ENCODE measurements at regions not wholly inside any gene's neighbourhood (a gene's known extent, or its start where the extent isn't known, plus 50 kb on each side); places are given as distances from the start of the nearest gene placed in this dataset.

DNA sequence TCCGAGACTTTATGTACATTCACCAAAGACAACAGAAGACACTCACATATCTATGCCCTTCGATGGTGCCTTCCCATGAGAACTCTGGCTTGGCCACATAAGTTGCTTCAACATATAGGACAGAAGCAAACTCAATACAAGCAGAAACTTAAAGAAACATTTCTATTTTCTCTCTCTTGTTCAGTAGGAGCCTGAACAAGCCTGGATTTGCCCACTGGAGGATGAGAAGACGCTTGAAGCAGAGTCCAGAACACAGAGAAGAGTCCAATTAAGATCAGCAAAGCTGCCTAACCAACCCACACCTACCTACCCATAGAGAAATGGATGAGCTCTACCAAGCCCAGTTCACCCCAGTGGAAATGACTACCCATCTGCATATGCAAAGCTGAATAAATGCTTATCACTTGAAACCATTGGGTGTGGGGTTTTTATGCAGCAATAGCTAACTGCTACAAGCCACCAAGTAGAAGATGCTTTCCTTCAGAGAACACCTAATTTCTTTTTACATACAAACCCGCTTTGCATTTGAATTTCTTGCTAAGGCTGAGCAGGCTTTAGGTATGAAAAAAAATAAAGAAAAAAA, 337.9 kb upstream of the DYNLRB2 start:
- Histone ChIP-seq H3K4me3 (ENCODE audit: low read depth in 1 of 2, low read length in 2 of 2) (no peak overlapping the region), H3K4me1 (ENCODE audit: insufficient read depth, low read length) (peaks cover under 1% of the 10 kb centered on the region), H3K9me3 (ENCODE audit: low read length) (no peaks in the 10 kb centered on the region), H3K9ac (ENCODE audit: low read length) (no peak overlapping the region), H3K36me3 (ENCODE audit: insufficient read depth, low read length) (no peaks in the 10 kb centered on the region), H3K27me3 (ENCODE audit: control insufficient read depth in 1 of 2, insufficient read depth in 2 of 2, low read length in 2 of 2) (no peaks in the 10 kb centered on the region), H3K27ac (ENCODE audit: low read depth, low read length) (no peak overlapping the region)

DNA sequence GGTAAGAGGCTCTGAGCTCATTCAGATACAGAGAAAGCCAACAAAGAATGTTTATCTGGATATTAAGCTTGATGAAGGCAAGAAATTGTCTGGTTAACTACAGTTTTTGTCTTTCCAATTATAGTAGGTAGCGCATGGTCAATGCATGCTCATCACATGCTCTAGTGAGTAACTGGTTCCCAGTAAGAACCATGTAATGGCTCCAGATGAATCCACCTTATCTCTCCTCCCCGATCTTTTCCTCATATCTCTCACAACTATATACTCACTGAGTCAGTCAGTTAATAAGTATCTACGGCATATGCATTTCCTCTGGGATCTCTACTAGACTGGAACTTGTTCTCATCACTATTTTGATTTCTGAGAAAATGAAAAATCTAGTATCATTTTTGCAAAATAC, 340.7 kb upstream of the DYNLRB2 start:
- Histone ChIP-seq H3K27me3 (ENCODE audit: control insufficient read depth in 1 of 2, insufficient read depth in 2 of 2, low read length in 2 of 2) (no peaks in the 10 kb centered on the region), H3K36me3 (ENCODE audit: insufficient read depth, low read length) (no peaks in the 10 kb centered on the region), H3K4me1 (ENCODE audit: insufficient read depth, low read length) (peaks cover 5% of the 10 kb centered on the region), H3K4me3 (ENCODE audit: low read depth in 1 of 2, low read length in 2 of 2) (no peak overlapping the region), H3K9me3 (ENCODE audit: low read length) (no peaks in the 10 kb centered on the region), H3K27ac (ENCODE audit: low read depth, low read length) (no peak overlapping the region), H3K9ac (ENCODE audit: low read length) (no peak overlapping the region)

DNA sequence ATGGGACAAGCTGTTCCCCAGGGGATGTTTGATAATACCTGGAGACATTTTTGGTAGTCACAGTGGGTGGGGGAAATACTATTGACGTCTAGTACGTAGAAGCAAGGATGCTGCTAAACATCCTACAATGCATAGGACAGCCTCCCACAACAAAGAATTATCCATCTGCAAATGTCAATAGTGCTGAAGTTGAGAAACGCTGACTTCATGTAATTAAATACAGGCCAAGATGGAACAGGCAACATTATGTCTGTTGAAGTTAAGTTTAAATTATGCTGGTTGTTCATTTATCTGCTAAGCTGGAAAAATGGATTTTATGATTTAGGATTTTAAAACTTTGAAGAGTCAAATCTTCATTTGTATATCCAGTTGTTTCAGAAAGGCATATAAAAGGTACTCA, 341.2 kb upstream of the DYNLRB2 start:
- Histone ChIP-seq H3K4me1 (ENCODE audit: insufficient read depth, low read length) (peaks cover 5% of the 10 kb centered on the region), H3K9ac (ENCODE audit: low read length) (no peak overlapping the region), H3K27ac (ENCODE audit: low read depth, low read length) (no peak overlapping the region), H3K4me3 (ENCODE audit: low read depth in 1 of 2, low read length in 2 of 2) (no peak overlapping the region), H3K27me3 (ENCODE audit: control insufficient read depth in 1 of 2, insufficient read depth in 2 of 2, low read length in 2 of 2) (no peaks in the 10 kb centered on the region), H3K36me3 (ENCODE audit: insufficient read depth, low read length) (no peaks in the 10 kb centered on the region), H3K9me3 (ENCODE audit: low read length) (no peaks in the 10 kb centered on the region)

DNA sequence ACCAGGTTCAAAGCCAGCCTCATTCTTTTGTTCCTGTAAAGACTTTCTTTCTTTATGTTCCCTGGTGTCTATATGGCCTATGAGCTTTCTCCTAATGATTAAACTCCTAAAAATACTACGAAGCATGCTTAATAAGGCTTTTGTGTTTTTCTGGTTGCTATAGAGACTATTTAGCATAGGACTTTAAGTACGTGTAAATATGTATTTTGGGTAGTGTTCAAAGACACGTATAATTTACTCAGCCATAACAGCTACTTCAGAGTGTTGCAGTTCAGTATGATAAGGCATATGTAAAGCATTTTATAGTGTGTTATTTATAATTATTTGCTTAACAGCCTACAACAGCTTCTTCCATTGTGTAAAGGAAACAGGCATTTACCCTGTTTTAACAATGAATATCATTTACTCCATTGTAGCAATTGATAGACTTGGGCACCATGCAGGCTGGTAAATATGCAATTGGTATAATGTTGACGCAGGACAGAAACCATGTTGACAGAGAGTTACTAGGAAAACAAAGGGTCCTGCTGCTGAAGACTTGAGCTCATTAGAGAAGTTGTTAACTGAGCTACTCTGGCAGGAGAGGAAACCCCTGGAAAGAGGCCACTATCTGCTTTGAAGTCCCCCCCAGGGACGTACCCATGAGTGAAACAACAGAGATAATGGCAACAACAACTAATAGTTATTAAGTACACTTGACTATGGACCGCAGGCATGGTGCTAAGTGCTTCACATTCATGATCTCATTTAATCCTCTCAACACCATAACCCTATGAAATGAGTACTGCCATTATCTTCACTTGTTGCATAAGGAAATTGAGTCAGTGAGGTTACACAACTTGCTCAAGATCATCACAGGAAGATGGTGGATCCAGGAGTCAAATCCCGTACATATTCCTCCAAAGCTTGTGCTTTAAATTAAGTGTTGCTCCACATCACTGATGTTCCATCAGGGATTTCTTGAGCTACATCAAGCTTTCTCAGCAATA, 342.2 kb upstream of the DYNLRB2 start:
- Histone ChIP-seq H3K27me3 (ENCODE audit: control insufficient read depth in 1 of 2, insufficient read depth in 2 of 2, low read length in 2 of 2) (no peaks in the 10 kb centered on the region), H3K4me3 (ENCODE audit: low read depth in 1 of 2, low read length in 2 of 2) (no peak overlapping the region), H3K4me1 (ENCODE audit: insufficient read depth, low read length) (peaks cover 5% of the 10 kb centered on the region), H3K27ac (ENCODE audit: low read depth, low read length) (no peak overlapping the region), H3K9ac (ENCODE audit: low read length) (no peak overlapping the region), H3K9me3 (ENCODE audit: low read length) (no peaks in the 10 kb centered on the region), H3K36me3 (ENCODE audit: insufficient read depth, low read length) (no peaks in the 10 kb centered on the region)

DNA sequence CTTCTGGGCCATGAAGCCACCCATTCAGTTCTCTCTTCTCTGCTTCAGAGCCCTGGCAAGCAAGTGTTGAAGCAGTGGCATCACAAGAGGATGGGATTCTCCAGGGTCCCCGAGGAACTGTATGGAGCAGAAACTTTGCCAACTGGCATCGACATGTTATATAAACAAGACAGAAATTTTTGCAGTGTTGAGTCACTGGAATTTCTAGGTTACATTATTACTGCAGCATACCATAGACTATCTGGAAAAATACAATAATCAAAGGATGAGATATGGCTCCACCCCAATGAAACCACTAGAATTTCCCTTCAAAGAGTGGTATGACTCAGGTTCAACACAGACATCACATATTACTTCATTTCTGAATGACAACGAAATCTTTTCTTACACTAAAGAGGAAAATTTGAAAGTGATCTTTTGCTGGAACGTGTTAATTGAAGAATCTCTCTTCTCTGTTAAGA, 343.0 kb upstream of the DYNLRB2 start:
- Histone ChIP-seq H3K27ac (ENCODE audit: low read depth, low read length) (no peak overlapping the region), H3K4me3 (ENCODE audit: low read depth in 1 of 2, low read length in 2 of 2) (no peak overlapping the region), H3K27me3 (ENCODE audit: control insufficient read depth in 1 of 2, insufficient read depth in 2 of 2, low read length in 2 of 2) (no peaks in the 10 kb centered on the region), H3K36me3 (ENCODE audit: insufficient read depth, low read length) (no peaks in the 10 kb centered on the region), H3K9me3 (ENCODE audit: low read length) (no peaks in the 10 kb centered on the region), H3K9ac (ENCODE audit: low read length) (no peak overlapping the region), H3K4me1 (ENCODE audit: insufficient read depth, low read length) (peaks cover 5% of the 10 kb centered on the region)

DNA sequence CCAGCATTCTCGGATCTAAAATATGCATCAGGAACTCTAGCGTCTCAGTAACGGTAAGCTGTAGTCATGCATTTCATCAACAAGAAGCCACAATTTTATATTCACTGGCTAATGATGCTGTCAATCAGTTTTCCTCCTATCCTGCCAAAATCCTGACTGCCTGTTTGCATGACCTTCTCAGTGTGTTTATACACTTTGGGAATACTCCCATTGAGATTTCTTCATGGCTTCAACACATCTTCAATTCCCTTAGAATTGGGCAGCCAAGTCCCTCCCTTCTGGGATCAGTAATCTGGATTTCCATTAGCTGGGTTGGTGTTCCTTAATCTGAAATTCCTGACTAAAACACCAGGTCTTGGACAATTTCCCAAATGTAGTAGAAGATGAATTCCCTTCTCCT, 348.9 kb upstream of the DYNLRB2 start:
- Histone ChIP-seq H3K9me3 (ENCODE audit: low read length) (no peaks in the 10 kb centered on the region), H3K9ac (ENCODE audit: low read length) (no peak overlapping the region), H3K36me3 (ENCODE audit: insufficient read depth, low read length) (no peaks in the 10 kb centered on the region), H3K4me1 (ENCODE audit: insufficient read depth, low read length) (peaks cover 4% of the 10 kb centered on the region), H3K27me3 (ENCODE audit: control insufficient read depth in 1 of 2, insufficient read depth in 2 of 2, low read length in 2 of 2) (no peaks in the 10 kb centered on the region), H3K27ac (ENCODE audit: low read depth, low read length) (no peak overlapping the region), H3K4me3 (ENCODE audit: low read depth in 1 of 2, low read length in 2 of 2) (no peak overlapping the region)

DNA sequence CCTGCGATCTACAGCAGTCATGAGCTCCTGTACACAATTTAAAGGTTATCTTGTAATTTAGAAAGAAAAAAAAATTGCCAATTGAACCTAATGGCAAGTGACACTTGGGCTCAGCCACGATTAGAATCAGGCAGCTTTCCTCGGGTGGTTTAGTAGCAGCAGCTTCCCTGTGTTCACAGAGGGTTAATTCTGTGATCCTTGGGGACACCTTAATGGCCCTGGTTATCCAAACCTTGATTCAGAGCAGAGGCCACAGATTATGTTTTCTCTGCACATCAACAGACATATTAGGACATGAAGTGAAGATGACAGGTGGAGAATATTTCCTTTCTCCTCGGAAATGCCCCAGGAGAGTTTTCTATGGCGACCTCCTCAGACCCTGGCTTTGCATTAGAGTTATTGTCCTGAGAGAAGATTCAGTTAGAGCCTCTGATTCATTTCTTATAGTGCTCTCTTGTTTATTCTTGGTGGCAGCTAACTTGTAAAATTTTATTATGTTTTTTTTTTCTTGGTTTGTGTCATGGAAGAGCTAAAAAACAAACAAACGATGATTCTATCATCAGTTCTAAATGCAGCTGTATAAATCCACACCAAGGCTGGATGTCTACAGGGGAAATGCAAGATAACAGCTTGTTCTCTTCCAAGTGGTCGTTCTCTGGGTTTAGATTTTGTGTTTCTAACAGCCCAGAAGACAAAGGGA, 351.2 kb upstream of the DYNLRB2 start:
- Histone ChIP-seq H3K9ac (ENCODE audit: low read length) (no peak overlapping the region), H3K27me3 (ENCODE audit: control insufficient read depth in 1 of 2, insufficient read depth in 2 of 2, low read length in 2 of 2) (no peaks in the 10 kb centered on the region), H3K27ac (ENCODE audit: low read depth, low read length) (no peak overlapping the region), H3K4me3 (ENCODE audit: low read depth in 1 of 2, low read length in 2 of 2) (no peak overlapping the region), H3K36me3 (ENCODE audit: insufficient read depth, low read length) (no peaks in the 10 kb centered on the region), H3K4me1 (ENCODE audit: insufficient read depth, low read length) (peaks cover 4% of the 10 kb centered on the region), H3K9me3 (ENCODE audit: low read length) (no peaks in the 10 kb centered on the region)

DNA sequence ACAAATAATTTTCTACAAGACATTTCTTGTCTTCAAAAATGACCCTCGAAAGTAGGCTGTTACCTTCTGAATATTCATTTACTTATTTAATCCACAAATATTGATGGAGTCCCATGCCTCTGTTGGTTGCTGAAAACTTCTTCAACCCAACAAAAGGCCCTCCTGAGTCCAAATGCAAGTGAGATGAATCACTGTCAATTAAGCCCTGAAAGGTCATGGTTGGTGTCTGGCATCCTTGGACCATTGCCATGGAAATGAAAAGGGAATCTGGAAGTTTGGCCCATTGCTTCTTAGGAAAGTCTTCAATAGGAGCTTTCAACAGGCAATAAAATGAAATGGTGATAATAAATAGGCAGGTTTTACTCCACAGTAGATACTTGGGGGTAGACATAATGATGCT, 364.7 kb upstream of the DYNLRB2 start:
- Histone ChIP-seq H3K27ac (ENCODE audit: low read depth, low read length) (no peak overlapping the region), H3K27me3 (ENCODE audit: control insufficient read depth in 1 of 2, insufficient read depth in 2 of 2, low read length in 2 of 2) (no peaks in the 10 kb centered on the region), H3K4me1 (ENCODE audit: insufficient read depth, low read length) (no peaks in the 10 kb centered on the region), H3K9ac (ENCODE audit: low read length) (no peak overlapping the region), H3K9me3 (ENCODE audit: low read length) (no peaks in the 10 kb centered on the region), H3K36me3 (ENCODE audit: insufficient read depth, low read length) (no peaks in the 10 kb centered on the region), H3K4me3 (ENCODE audit: low read depth in 1 of 2, low read length in 2 of 2) (no peak overlapping the region)

DNA sequence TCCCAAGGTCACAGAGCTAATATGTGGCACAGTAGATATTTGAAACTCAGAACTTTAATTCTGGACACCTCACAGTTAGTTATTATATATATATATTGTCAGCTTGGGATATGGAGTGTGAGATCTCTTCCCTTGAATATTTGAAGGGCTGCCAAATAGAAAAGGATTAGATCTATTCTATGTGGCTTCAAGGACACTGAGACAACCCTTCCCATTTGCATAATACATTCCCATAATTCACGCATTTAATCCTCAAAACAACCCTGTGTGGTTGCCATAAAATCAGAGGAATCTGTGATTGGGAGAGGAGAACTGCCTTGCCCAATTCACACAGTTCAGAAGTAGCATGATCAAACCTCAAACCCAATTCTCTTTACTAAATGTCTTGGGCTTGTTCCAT, 365.8 kb upstream of the DYNLRB2 start:
- H3K36me3 ChIP-seq (ENCODE audit: insufficient read depth, low read length): no peaks in the 10 kb centered on the region
- H3K27ac ChIP-seq (ENCODE audit: low read depth, low read length): no peak overlapping the region
- no peak overlapping the region for H3K4me3 ChIP-seq (ENCODE audit: low read depth in 1 of 2, low read length in 2 of 2)

DNA sequence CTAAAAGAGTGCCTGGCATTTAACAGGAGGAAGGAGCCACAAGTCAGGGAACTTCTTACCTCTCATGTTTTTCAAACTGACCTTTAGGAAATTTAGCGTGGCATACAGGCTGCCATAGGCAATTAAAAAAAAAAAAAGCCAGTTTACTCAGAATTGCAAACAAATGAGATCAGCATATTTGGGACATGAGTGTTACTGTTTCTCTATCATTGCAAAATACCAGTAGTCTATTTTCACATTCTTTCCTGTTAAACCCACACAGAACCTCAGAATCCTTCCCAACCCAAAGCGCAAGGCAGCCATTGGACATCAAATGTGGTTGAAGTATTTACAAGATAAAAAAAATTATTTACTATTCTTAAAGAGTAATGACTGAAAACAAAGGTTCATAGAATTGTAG, 366.4 kb upstream of the DYNLRB2 start:
- no peak overlapping the region for H3K9ac ChIP-seq (ENCODE audit: low read length)
- H3K9me3 ChIP-seq (ENCODE audit: low read length): no peaks in the 10 kb centered on the region
- H3K36me3 ChIP-seq (ENCODE audit: insufficient read depth, low read length): no peaks in the 10 kb centered on the region
- no peak overlapping the region for H3K4me3 ChIP-seq (ENCODE audit: low read depth in 1 of 2, low read length in 2 of 2)
- H3K27ac ChIP-seq (ENCODE audit: low read depth, low read length): no peak overlapping the region
- H3K4me1 ChIP-seq (ENCODE audit: insufficient read depth, low read length): no peaks in the 10 kb centered on the region
- no peaks in the 10 kb centered on the region for H3K27me3 ChIP-seq (ENCODE audit: control insufficient read depth in 1 of 2, insufficient read depth in 2 of 2, low read length in 2 of 2)

More for the DNA sequence above, 365.8 kb upstream of the DYNLRB2 start:
- Histone ChIP-seq H3K27me3 (ENCODE audit: control insufficient read depth in 1 of 2, insufficient read depth in 2 of 2, low read length in 2 of 2) (no peaks in the 10 kb centered on the region), H3K9me3 (ENCODE audit: low read length) (no peaks in the 10 kb centered on the region), H3K4me1 (ENCODE audit: insufficient read depth, low read length) (no peaks in the 10 kb centered on the region), H3K9ac (ENCODE audit: low read length) (no peak overlapping the region)

DNA sequence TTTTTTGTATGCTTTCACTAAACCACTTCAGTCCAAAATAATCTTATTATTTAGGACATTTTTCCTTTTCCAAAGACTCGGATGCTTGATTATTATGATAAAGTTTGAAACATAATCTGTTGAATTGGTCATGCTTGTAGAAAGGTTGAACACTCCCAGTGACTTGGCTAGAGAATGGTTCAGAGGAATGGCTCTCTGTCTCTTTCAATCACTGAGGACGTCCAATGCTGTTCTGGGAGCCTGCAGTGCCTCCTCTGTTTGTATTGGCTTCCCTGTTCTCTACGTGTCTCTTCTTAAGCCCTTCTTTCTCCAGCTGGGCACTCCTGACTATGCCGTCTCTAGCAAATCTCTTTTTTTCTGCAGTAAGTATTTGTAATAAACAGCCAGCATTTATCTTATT, 369.0 kb upstream of the DYNLRB2 start:
- Histone ChIP-seq H3K9me3 (ENCODE audit: low read length) (no peaks in the 10 kb centered on the region), H3K9ac (ENCODE audit: low read length) (no peak overlapping the region), H3K36me3 (ENCODE audit: insufficient read depth, low read length) (no peaks in the 10 kb centered on the region), H3K27me3 (ENCODE audit: control insufficient read depth in 1 of 2, insufficient read depth in 2 of 2, low read length in 2 of 2) (no peaks in the 10 kb centered on the region), H3K4me3 (ENCODE audit: low read depth in 1 of 2, low read length in 2 of 2) (no peak overlapping the region), H3K27ac (ENCODE audit: low read depth, low read length) (no peak overlapping the region), H3K4me1 (ENCODE audit: insufficient read depth, low read length) (no peaks in the 10 kb centered on the region)
